Mucosa of descending colon (tissue), 3 donors: ENCODE measurements at regions not wholly inside any gene's neighbourhood (a gene's known extent, or its start where the extent isn't known, plus 50 kb on each side); places are given as distances from the start of the nearest gene placed in this dataset.
"Not testable (repeated sequence)": the region's sequence is repeated elsewhere in the genome, so short reads cannot be mapped to it uniquely, and the experiment has no call there.

Experiments used
- ATAC-seq: fragments of 200-7000 bp; cut with Tn5 transposase; one replicate; pipeline ENCODE4 v1.9.1; 2020; ENCODE audit warnings: mild to moderate bottlenecking, moderate library complexity
- DNase-seq, 3 donors: peaks; one replicate each; pipeline ENCODE4 v3.0.0-alpha.2; 2020
- H3K36me3 ChIP-seq: fragments of 200-600 bp; one replicate; pipeline ENCODE4 v1.8.0; 2021; ENCODE audit warnings: low read depth, mild to moderate bottlenecking
- H3K4me1 ChIP-seq: fragments of 200-600 bp; one replicate; pipeline ENCODE4 v1.8.0; 2021; ENCODE audit warnings: low read depth, mild to moderate bottlenecking
- H3K4me3 ChIP-seq: fragments of 200-600 bp; one replicate; pipeline ENCODE4 v1.8.0; 2021; ENCODE audit warnings: mild to moderate bottlenecking
- H3K9me3 ChIP-seq: fragments of 200-600 bp; one replicate; pipeline ENCODE4 v1.8.0; 2021; ENCODE audit warnings: mild to moderate bottlenecking
- CTCF ChIP-seq: fragments of 200-600 bp; IDR thresholded peaks from one replicate; pipeline ENCODE4 v1.8.0; 2022; ENCODE audit warnings: antibody characterized with exemption, mild to moderate bottlenecking
- intact Hi-C, 2 donors: fragments of 100-400 bp; cut with DNase I in 1 of 2; cut with micrococcal nuclease in 1 of 2; formaldehyde crosslinking; loops; one replicate each; pipeline versions ENCODE4 v1.11.0 to v1.11.1; 2022; cut with DNase I, micrococcal nuclease
- donor health status: DM: no; HTN: no; CAD: no; lungs with moderate emphysema.
- donor health status: DM: no; HTN: no; CAD: no.
- donor health status: DM: no; HTN: yes; CAD: no.

- Histone ChIP-seq H3K9me3 (no peaks in the 10 kb centered on the region), H3K4me1 (no peaks in the 10 kb centered on the region), H3K36me3 (no peaks in the 10 kb centered on the region), H3K4me3 (no peak overlapping the region)
- DNase-seq (no peak), ATAC-seq (no peak)
- TF ChIP-seq CTCF, result no peak
- intact Hi-C loops, result no loop called here
Measured at GRCh38 chr13:84607261-84608013, 725.2 kb upstream of the SLITRK1 start.

GRCh38 chr13:84606616-84607015, 724.3 kb upstream of the SLITRK1 start:
- no peaks in the 10 kb centered on the region for H3K9me3 ChIP-seq
- no peak for TF ChIP-seq CTCF
- H3K4me1 ChIP-seq, result no peaks in the 10 kb centered on the region
- intact Hi-C loops, result no loop called here
- H3K4me3 ChIP-seq, result no peak overlapping the region
- ATAC-seq, result no peak
- H3K36me3 ChIP-seq, result no peaks in the 10 kb centered on the region
- DNase-seq, result no peak

- H3K9me3 ChIP-seq, result no peaks in the 10 kb centered on the region
- ATAC-seq (no peak), DNase-seq (no peak)
- no peaks in the 10 kb centered on the region for H3K36me3 ChIP-seq
- TF ChIP-seq CTCF, result no peak
- H3K4me1 ChIP-seq, result no peaks in the 10 kb centered on the region
- intact Hi-C loops, result no loop called here
- H3K4me3 ChIP-seq, result no peak overlapping the region
Measured at GRCh38 chr13:84605927-84606326, 723.7 kb upstream of the SLITRK1 start.

- Histone ChIP-seq H3K4me3 (no peak overlapping the region), H3K4me1 (no peaks in the 10 kb centered on the region), H3K36me3 (no peaks in the 10 kb centered on the region), H3K9me3 (no peaks in the 10 kb centered on the region)
- ATAC-seq (no peak), DNase-seq (no peak)
- intact Hi-C loops, result no loop called here
- TF ChIP-seq CTCF, result no peak
Measured at GRCh38 chr13:84591444-84591843, 709.2 kb upstream of the SLITRK1 start.

GRCh38 chr13:84590663-84591062, 708.4 kb upstream of the SLITRK1 start:
- ATAC-seq (no peak), DNase-seq (no peak)
- Histone ChIP-seq H3K9me3 (no peaks in the 10 kb centered on the region), H3K4me1 (no peaks in the 10 kb centered on the region), H3K4me3 (no peak overlapping the region), H3K36me3 (no peaks in the 10 kb centered on the region)
- intact Hi-C loops, result no loop called here
- TF ChIP-seq CTCF, result no peak

- H3K9me3 ChIP-seq, result no peaks in the 10 kb centered on the region
- intact Hi-C loops, result no loop called here
- no peaks in the 10 kb centered on the region for H3K36me3 ChIP-seq
- DNase-seq, result no peak
- H3K4me3 ChIP-seq, result no peak overlapping the region
- no peaks in the 10 kb centered on the region for H3K4me1 ChIP-seq
- ATAC-seq, result no peak
- TF ChIP-seq CTCF, result no peak
Measured at GRCh38 chr13:84588023-84588422, 705.7 kb upstream of the SLITRK1 start.

DNA sequence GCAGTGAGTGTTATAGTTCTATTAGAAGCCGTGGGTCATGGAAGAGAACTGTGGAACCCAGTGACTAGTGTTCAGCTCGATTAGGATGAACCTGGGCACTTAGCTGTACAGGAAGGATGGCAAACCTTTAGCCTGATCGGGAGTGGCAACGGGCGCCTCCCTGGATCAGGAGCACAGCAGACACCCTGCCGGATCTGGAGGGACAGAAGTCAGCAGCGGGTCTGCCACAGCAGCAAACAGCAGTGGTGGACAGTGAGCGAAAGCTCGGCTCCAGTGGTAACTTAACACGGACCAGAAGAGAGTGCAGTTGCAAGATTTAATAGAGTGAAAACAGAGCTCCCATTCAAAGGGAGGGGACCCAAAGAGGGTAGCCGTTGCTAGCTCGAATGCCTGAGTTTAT, 697.6 kb upstream of the SLITRK1 start:
- not testable (repeated sequence) for H3K36me3 ChIP-seq

More for the DNA sequence above, 697.6 kb upstream of the SLITRK1 start:
- DNase-seq, ATAC-seq, intact Hi-C loops, H3K9me3 ChIP-seq, H3K4me3 ChIP-seq, H3K4me1 ChIP-seq: not testable (repeated sequence)
